Fibroblast of gingiva (primary cell): ENCODE measurements at regions not wholly inside any gene's neighbourhood (a gene's known extent, or its start where the extent isn't known, plus 50 kb on each side); places are given as distances from the start of the nearest gene placed in this dataset.

Experiments used
- DNase-seq: peaks from one replicate; pipeline ENCODE4 v3.0.0-alpha.2; 2011; ENCODE audit warnings: low read depth

DNA sequence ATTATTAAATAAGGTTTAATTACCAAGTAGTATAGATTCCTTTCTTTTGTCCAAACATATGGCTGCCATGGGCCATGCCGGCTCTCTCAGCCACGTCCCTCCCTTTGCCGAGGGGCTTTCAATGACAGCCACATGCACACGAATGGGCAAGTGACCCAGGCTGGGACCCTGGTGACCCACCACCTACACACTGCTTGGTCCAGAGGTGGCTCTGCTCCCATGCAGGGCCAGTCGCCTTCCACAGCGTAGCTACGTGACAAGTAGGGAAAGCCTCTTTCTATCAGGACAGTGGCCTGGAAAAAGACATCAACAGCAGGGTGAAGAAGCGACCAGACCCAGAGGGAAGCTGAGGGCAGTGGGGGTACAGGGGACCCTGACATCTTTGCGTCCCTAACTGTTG is 152.8 kb upstream of the CST7 start:
- DNase-seq: no peak

DNA sequence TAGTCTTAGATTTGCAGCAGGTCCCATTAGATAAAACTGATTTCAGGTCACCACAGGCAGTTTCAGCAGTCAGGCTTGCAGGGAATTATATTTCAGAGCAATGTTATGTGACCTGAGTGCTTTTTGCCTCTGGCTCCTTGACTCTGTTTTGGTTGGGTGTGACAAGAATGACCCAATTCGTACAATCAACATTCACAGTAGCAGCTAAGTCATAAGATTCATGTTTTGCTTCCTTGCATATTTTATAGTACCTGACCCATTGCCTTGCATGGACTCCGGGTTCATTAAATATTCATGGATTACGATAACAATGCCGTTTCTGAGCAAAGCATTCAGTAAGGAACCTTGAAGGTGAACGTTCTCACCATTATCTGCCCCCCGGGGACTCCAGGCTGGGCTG is 152.0 kb upstream of the CST7 start:
- DNase-seq: no peak

DNA sequence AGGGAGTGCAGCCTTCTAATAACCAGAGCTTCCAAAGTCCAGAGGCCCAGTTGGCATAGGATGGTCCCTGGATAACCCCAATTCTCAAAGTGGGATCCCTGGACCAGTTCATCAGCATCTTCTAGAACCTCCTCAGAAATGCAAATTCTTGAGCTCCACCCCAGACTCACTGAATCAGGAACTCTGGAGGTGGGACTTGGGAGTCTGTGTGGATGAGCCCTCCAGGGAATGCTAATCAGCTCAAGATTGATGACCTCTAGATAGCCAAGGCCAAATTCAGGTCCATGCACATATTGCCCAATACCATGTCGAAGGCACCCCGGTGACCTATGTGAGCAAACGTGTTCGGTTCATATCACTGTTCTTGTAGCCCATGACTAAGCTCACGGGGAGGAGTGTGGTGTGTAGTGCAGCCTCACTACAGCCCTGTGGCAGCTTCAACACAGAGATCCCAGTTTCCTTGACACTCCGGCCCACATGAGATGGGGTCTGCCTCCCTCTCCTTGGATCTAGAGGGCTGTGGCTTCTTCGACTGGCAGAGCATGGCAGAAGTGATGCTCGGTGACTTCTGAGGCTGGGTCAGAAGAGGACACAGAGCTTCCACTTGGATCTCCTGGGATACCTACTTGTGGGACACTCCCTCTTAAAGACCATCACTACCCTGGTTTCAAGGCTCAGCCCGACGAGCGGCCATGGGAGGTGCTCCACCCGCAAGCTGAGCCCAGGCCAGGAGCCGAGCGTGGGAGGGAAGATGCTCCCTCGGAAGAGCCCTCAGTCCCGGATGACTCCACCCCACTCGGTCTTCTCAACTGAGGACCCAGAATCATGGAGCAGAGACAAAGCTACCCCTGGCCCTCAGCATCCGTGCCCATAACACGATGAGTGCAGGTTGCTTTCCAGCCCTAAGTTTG is 151.1 kb upstream of the CST7 start:
- DNase-seq: no peak

DNA sequence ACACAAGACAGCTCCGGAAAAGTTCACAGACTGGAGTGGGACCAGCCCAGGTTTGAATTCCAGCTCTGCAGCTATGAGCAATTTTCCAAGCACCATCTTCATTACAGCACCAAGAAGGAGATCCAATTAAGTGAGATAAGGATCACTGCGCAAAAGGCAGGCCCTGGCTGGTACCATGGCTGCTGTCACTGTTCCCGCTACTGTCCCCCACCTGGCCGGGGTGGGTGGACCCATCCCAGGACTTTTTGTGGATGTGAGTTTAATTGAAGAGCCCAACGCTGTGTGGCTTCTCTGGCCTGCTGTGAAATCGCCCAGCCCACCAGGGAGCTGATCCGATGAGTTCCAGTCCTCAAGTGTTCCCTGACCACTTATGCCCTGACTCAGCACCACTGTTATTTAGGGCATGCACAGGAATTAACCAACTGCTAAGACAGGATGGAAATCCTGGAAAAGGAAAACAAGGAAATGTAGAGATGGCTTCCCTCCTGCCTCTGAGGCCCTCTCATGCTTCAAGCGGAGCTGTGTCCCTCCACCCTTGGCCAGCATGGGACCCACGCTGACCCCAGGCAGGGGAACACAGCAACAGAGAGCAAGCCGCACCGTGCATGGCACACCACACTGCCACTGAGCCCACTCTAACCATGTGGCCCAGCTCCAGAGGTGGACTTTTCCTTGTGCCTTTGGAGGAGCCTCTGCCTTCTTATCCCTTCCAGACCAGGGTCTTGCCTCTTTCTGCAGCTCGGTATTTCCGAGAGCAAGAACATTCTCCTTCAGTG is 150.0 kb upstream of the CST7 start:
- no peak for DNase-seq

DNA sequence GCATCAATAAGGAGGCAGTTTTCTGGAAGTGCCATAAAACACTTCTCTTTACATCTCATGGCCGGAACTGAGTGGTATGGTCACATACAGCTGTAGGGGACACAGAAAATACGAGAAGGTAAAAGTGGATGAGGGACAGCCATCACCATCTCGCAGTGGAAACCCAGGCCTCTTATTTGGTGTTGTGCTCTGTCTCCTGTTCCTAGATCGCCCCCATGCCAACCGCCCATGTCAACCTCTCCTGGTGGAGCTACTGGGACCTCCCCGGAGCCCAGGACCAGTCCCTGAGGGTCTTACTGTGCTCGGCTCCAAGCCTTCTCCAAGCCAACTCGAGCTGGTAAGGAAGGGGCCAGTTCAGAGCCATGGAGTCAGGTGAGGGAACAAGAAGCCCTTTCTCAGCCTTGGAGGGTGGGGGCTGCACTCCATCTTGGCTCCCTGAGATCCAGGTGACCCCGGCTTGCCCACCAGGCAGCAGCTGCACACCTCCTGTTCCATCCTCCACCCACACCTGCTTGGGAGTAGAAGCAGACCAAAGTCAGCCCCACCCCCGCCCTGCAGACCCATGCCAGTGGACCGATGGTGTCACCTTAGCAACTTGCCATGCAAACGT is 149.0 kb upstream of the CST7 start:
- no peak for DNase-seq

DNA sequence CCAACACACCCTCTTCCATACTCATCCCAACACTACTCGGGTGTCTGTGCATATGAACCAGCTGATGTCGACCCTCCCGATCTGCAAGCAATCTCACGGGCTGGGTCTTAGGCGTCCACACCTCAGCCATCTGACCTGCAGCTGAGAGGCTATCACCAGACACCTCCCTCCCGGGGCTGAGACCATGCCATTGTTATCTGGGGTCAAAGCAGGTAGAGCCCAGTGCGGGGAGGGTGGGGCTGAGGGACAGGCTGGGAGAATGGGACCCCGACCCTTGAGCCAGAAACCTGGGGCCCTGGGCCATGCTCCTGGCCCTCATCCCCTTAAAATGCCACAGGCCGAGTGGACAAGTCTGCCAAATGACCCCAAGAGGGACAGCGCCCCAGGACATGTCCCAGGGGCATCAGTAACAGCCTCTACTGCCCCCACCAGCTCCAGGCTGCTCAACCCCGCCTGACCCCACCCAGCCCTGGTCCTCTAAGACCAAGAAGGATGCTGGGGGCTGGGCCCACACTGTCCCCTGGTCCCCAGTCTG is 146.7 kb upstream of the CST7 start:
- DNase-seq: no peak

DNA sequence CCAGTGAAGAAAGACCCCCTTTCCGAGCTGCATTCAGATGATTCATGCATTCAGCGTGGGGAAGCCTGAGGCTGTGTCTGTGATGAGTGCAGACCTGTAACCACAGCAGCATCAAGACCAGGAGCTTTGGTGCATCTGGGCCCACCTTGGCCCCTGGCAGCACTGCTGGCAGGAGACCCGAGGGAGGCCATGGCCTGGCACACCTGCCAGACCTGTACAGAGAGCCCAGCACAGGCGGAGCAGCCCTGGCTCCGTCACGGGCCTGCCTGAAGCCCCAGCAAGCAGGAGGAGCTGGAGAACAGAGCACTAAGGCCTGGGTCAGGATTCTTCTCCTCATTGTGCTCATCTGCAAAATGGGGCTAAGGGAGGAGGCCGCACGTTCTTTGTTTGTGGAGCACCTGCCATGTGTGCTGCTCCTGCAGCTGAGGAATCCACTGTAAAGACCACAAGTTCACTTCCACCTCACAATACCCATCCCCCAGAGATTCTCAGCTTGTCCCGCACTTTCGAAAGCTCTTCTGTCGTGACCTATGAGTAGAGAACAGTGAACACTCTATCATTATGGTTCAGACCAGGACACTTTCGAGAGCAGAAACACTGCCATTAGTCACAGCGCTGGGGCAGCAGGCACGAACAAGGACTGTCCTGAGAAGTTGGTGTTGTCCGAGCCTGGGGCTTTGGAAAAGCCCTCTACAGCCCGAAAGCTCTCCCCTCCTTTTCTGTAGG is 144.4 kb upstream of the CST7 start:
- DNase-seq: no peak

DNA sequence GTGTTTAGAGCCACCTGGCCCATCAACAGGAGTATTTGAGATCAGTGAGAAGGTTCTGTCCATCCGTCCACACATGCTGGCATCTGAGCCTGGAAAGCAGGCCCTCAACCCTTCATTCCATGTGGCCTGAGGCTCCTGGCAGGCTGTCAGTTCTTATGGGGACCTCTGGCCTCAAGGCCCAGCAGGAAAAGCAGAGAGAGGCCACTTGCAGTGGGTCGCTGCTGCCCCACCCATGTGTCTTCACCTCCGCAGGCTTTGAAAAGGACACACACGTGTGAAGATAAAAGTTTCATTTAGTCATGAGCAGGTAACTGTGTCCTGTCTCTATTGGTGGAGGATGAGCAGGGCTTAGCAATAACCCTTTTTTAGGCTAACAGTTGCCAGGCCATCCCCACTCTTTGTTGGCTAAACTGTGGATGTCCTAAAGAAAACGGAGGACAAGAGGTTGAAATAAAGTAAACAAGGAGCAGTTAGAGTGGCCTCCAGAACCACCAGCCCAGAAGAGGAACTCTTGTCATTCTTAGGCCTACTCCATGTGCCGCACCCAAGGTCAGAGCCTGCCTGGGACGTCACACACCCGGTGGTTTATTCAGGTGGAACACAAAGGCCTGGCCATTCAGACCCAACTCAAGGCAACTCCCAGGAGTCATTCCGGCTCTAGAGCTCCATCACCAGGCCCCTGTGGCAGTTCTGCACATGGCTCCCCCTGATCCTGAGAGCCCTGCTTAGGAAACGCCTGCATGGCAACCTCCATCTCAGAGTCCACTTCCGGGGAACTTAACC is 143.4 kb upstream of the CST7 start:
- no peak for DNase-seq

DNA sequence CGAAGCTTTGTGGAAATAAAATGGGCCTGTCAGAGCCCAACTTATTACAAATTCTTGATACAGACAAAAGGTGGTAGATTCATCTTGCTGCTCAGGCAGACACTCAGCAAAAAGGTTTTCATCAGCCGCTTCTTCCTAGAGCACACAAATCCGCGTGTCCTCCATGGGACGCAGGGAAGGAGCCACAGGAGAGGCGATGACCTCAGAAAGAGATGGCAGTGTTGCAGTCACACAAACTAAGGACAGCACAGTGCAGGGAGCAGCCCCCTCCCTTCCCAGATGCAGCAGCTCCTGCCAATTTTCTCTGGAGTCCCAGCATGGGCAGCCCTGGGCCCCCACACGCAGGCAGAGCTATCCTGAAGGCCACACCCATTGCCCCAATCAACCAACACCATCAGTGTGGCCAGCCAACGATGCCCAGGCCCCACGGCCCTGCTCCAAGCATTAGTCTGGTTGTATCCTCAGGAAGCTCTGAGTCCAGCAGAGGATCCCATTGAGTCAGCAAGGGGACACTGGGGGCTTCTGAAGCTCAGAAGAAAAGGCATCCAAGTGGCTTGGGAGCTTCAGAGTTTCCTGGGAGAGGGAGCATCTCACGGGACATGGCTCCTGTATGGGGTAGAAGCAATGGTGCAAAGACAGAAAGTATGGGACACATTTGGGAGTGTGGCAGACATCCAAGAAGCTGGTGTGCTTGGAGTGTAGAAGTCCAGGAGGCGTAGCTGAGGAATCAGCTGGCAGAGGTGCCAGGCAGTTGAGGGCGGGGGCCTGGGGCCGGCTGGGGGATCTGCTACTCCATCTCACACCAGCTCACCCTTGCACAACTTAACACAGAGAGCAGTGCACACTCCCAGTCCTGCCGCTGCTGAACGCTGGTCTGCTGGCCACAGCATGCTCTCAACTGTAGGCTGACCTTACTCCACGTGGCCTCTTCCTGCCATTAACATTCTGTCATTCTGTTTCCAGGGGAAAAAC is 142.1 kb upstream of the CST7 start:
- no peak for DNase-seq

DNA sequence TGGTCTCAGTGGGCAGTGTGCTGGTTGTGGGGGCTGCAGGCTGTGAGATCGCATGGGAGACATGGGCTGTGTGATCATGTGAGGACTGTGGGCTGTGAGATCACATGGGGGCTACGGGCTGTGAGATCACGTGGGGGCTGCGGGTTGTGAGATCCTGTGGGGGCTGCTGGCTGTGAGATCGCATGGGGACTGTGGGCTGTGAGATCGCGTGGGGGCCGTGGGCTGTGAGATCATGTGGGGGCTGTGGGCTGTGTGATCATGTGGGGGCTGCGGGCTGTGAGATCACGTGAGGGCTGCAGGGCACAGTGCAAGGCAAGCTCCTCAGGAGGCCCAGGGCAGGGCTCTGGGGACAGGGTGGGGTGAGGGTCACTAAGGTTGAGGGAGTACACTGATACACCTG is 140.5 kb upstream of the CST7 start:
- no peak for DNase-seq

DNA sequence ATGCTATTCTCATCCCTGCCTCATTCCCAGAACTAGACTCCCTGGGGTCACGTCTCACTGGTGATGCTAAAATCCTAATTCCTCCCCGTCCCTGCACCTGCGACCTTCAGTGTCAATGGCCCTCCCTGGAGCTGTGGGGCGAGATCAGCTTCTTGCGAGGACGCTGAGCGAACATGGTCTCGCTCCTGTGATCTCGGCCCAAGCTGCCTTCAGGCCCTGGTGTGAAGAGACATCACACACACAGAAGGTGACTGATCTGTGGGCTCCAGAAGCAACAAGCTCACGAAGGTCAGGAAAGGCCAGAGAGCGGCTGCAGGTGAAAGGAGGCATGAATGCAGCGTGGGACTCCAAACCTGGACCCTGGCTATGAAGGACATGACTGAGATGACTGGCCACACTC is 139.5 kb upstream of the CST7 start:
- no peak for DNase-seq

DNA sequence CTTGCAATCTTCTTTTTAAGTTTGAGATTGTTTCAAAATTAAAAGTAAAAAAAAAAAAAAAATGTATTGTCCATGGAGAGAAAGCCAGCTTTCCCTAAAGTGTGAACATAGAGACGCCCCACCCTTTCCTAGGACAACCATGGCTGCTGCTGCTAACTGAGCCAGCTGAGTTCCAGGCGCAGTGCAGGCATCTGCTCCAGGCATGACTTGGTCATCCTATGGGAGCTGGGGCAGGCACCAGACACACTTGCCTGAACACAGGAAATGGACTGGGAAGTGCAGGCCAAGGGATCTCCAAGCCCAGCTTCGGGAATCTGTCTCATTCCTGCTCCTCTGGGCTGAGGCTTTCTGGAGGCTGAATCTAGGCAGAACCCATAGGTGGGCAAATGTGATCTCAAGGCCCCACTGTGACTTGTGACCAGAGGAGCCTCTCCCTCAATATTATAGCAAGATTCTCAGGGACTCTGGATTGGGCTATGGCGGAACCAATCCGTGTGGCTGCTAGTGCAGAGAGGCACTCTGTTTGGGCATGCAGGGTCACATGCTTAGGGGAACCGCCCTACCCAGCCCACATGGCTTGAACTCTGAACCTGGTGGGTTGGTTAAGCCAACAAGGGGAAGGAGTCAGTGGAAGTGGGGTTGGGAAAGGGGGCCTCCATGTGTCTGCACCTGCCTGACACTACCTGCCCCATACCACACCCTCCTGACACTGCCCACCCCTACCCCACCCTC is 138.2 kb upstream of the CST7 start:
- no peak for DNase-seq

DNA sequence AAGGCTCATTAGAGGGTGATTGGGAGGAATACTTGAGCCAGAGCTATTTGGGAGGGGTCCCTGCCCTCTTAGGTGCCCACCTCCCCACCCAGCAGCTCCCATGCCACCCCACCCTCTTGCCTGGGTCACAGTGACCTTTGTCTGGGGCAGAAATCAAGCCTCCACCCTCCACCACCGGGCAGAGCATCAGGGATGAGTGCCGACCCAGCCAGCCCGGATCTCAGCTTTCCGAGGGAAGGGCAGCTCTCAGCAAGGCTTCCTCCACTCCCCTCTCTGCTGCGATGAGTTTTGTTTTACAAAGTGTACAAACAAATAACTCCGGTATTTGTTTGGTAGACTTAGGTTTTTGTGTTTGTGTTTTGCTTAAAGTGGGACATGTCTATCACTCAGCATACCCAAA is 136.7 kb upstream of the CST7 start:
- no peak for DNase-seq

DNA sequence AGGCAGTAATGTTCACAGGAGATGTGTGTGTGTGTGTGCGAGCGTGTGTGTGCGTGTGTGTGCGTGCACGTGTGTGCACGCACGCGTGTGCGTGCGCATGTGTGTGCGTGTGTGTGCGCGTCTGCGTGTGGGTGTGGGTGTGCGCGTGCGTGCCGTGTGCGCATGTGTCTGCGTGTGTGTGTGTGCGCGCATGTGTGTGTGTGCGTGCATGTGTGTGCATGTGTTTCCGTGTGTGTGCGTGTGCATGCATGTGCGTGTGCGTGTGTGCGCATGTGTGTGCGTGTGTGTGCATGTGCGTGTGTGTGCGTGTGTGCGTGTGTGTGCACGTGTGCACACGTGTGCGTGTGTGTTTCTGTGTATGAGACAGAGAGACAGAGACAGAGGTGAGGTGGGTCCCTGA is 136.0 kb upstream of the CST7 start:
- DNase-seq: no peak

DNA sequence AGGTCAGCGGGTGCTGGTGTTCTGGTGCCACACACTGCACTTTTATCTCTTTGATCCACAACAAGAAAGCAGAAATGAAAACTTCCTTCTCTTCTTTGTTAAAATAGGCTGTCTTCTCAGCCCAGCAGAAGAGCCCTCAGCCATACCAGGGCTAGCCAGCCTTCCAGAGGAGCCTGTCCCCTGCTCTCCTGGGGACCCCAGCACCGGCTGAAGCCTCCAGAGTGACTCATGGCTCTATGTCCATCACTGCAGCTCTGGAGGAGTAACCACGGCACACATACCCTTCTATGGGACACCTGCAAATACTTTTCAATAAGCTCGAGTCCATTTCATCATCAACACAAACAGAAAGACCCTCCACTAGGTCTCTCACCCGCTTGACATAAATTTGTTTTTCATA is 135.6 kb upstream of the CST7 start:
- DNase-seq: no peak

DNA sequence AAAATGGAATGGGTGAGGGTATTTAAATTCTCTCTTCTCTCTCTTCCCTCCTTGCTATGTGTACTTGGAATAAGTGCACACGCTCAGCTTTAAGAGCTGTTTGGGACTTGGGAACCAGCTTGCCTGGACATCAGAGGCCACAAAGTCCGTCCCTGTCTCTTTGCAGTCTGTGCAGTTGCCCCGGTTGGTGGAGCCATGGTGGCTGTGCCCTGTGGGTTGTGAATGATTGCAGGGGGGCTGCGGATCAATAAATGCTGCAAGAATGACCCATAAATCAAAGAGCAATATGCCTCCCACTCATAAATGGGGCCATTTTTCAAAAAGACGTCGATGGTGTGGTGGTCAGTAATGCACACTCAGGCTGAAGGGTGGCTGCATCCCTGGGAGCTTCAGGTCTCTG is 135.1 kb upstream of the CST7 start:
- DNase-seq: no peak

DNA sequence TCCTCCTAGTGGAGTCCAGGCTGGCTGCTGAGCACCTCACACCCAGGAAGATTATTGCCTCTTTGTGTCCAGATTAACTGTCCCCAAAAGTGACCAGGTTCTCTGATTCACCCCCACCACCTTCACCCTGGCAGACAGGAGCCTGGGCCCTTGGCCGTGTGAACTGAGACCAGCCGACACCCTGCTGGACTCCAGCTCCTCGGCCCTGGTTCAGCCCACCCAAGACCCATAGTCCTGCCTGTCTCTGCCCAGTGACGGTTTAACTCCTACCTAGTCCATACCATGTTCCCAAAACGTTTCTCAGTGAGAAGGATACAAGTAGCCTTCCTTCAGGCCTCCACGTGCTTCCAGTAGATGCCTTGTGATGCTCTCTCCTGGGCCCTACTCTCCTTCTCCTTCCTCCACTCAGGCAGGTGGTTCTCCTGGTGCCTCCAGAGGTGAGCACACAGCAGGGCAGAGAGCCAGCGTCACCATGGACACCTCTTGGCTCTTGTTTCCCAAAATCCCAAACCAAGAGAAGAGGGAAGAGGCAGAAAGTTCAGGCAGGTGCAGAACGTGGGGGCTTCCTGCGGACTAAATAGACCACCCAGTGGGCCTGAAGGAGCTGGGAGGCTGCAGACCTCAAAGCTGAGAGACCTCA is 134.4 kb upstream of the CST7 start:
- DNase-seq: no peak

DNA sequence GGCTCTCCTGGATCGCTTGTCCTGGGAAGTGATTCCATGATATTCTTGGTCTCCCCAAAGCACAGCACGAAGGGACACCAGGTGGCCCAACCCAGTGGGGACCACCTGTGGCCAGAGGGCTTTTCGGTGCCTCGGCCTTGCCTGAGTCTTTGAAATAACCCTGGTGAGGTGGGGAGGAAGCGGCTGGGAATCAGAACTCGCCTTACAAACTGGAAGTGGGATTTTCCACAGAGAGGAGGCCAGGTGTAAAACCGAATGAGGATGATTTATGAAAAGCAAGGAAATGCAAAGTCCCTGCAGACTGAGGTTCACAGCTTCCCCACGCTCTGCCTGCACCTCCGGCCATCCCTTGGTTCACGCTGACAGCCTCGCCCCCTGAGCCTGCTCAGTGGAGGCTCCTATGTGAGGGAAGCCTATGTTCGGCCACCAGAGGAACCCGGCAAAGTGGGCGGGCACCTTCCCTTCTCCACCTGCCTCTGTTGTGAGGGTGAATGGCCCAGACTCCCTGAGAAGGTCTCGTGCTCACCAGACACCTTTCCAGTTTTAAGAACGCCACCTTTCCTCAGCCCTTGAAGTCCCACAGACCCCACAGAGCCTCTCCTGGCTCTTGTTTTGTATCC is 133.8 kb upstream of the CST7 start:
- no peak for DNase-seq
